ENCODE measurements at regions not wholly inside any gene's neighbourhood (a gene's known extent, or its start where the extent isn't known, plus 50 kb on each side); places are given as distances from the start of the nearest gene placed in this dataset.
"Not testable (repeated sequence)": the region's sequence is repeated elsewhere in the genome, so short reads cannot be mapped to it uniquely, and the experiment has no call there.

DNA sequence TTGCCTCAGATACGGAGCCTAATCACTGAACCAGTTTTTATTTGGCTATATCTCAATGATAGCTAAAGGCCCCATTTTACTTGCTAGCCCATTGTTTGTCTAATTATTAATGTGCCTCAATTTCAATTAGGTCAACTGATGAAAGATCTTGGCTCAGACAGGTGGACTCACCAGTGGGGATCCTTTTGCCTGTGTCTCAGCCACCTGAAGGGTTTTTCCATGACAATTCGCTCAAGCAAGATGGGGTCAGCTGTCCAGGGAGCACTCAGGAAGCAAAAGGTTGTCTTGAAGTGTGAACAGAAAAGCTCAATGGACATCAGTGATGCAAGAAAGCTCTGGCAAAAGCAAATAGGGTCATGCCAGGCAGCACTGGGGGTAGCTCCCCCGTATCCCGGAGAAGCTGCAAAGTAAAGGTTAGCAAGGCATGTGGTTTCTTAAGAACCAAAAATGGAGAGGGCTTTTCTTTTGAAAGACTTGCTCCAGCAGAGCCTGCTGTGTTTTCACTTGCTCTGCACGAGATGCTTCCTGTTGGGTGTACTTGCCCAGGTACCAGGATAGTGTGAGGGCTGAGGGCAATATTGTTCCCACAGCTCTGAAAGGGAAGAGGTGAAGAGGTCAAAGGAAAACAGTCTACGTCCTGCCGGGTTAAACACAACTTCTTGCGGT, 541.2 kb upstream of the CDH5 start:
- DNase-seq, result no peak

DNA sequence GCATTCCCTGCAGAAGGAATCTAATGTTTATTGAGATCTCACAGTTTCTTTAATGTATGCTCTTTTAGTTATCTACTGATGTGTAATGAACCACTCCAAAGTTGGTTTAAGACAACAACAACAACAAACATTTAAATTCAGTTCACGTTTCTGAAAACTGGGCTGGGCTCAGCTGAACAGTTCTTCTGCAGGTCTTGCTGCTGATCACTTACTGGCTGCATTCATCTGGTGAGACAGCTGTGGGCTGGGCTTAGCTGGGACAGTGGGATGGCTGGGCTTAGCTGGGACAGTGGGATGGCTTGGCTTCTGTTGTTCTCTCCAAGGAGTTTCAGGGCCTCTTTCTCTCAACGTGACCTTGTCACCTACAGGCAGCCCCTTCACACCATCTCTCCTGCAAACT, 544.3 kb upstream of the CDH5 start:
- no peak for DNase-seq

GRCh38 chr16:65819136-65819898, 547.2 kb upstream of the CDH5 start:
- no peak for DNase-seq

GRCh38 chr16:65817799-65818198, 548.7 kb upstream of the CDH5 start:
- no peak for DNase-seq

- DNase-seq, result no peak
Observed at GRCh38 chr16:65817066-65817465, 549.4 kb upstream of the CDH5 start.

DNA sequence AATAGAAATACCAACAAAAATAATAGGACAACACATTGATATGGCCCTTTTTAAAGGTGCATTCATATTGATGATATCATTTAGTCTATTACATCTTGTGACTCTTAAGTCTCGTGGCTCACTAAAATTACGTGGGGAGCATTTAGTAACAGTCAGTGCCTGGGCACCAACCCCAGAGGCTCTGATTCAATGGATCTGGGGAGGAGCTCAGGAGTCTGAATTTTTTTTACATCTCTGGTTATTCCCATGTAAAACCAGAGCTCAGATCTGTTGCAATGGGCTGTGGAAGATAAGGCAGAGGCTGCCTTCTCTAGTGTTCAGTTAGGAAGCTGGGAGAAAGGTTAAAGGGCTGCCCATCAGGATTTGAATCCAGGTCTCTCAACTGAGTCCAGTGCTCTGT, 549.9 kb upstream of the CDH5 start:
- no peak for DNase-seq

GRCh38 chr16:65815707-65816106, 550.8 kb upstream of the CDH5 start:
- no peak for DNase-seq

GRCh38 chr16:65813879-65814278, 552.6 kb upstream of the CDH5 start:
- not testable (repeated sequence) for DNase-seq

- no peak for DNase-seq
Observed at GRCh38 chr16:65809627-65810026, 556.9 kb upstream of the CDH5 start.

DNA sequence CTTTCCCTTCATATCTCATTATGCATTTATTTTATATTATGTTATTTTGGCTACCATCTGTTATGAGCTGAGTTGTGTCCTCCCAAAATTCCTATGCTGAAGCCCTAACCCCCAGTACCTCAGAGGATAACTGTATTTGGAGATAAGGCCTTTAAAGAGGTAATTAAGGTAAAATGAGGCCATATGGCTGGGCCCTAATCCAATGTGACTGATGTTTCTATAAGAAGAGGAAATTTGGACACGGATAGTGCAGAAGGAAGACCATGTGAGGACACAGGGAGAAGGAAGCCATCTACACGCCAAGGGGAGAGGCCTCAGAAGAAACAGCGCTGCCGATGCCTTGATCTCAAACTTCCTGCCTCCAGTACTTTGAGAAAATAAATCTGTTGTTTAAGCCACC, 557.7 kb upstream of the CDH5 start:
- DNase-seq, result no peak

DNA sequence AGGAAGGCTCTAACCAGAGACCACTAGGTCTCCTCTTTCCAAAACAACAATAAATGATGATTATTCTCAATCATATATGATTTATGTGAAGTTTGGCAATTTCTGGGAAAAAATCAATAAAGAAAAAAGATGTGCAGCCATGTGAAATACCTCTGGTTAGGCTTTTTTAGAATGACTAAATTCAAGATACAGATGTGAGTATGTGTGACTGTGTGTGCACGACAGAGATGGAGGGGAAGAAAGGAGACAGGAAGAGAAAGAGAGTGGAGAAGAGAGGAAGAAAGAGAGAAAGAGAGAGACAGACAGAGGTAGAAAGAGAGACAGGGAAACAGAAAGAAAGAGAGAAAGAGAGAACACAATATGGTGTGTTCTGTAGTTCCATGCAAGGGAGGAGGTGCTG, 558.6 kb upstream of the CDH5 start:
- DNase-seq, result no peak

DNA sequence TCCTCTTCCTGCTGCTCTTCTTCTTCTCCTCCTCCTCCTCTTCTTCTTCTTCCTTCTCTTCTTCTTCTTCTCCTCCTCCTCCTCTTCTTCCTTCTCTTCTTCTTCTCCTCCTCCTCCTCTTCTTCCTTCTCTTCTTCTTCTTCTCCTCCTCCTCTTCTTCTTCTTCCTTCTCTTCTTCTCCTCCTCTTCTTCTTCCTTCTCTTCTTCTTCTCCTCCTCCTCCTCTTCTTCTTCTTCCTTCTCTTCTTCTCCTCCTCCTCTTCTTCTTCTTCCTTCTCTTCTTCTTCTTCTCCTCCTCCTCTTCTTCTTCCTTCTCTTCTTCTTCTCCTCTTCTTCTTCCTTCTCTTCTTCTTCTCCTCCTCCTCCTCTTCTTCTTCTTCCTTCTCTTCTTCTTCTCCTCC, 560.8 kb upstream of the CDH5 start:
- DNase-seq, result not testable (repeated sequence)

GRCh38 chr16:65796481-65796880, 570.0 kb upstream of the CDH5 start:
- no peak for DNase-seq

- no peak for DNase-seq
Observed at GRCh38 chr16:65794973-65795372, 571.5 kb upstream of the CDH5 start.

- no peak for DNase-seq
Observed at GRCh38 chr16:65793781-65794180, 572.7 kb upstream of the CDH5 start.

GRCh38 chr16:65790768-65791167, 575.7 kb upstream of the CDH5 start:
- no peak for DNase-seq

DNA sequence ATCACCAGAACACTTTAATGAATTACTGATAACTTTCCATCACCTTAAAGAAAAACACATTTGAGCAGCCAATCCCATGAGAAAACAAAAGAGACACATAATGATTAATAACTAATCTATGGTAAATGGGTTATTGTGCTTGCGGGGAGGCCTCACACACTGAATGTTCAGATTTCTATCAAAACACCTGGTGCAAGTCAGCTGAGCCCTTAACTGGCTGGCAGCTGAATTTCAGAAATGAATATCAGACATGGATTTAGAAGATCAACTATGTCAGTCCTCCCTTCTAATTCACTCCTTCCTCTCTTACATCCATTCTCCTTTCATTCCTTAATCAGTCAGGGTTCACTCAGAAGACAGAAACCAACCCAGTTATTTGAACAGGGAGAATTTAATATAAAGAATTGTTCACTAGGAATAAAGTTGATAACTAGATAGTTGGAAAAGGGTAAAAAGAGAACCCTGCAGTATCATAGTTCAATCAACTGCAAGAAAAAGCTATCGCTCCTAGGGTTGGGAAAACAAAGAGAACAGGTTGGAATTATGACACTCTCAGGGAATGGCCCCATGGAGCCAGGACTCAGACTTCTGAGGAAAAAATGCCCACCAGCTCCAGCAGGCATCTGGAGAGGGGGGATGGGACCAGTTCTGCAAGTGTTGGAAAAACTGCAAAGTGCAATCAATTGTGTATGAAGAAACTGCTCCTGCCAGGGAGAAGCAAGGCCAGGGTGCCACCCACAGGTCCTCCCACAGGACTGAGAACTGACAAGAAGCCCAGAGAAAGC, 577.1 kb upstream of the CDH5 start:
- peak; percentile 6 to 20 for DNase-seq

DNA sequence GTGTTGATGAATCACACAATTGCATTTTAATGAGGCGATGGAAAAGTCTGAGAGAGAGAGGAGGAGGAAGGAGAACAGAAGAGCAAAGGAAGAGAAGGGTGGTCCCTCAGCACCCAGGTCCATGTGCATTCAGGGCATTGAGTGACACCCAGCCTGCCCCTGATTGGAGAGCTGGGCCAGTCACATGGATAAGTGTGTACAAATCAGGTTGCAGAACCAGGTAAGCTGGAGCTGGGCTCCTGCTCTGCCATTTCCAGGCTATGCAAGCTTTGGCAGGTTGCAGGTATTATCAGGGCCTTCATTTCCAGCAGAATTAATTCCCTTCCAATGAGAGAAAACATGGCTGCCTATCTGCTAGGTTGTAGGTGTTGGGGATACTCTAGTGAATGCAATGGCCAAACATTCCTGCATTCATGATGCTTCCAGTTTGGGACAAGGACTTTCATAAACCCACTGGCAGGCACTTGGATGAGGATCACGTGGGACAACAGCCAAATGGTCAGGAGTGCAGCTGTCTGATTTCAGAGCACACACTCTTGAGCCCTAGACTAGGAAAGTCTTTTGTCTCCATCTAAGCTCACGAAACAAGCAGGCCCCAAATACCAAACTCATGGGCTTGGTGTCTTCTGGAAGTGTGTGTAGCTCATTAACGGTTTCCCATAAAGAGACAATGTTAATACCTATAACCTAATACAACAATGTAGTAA, 577.9 kb upstream of the CDH5 start:
- no peak for DNase-seq

GRCh38 chr16:65787921-65788320, 578.6 kb upstream of the CDH5 start:
- DNase-seq, result no peak

GRCh38 chr16:65786916-65787315, 579.6 kb upstream of the CDH5 start:
- DNase-seq, result no peak

DNA sequence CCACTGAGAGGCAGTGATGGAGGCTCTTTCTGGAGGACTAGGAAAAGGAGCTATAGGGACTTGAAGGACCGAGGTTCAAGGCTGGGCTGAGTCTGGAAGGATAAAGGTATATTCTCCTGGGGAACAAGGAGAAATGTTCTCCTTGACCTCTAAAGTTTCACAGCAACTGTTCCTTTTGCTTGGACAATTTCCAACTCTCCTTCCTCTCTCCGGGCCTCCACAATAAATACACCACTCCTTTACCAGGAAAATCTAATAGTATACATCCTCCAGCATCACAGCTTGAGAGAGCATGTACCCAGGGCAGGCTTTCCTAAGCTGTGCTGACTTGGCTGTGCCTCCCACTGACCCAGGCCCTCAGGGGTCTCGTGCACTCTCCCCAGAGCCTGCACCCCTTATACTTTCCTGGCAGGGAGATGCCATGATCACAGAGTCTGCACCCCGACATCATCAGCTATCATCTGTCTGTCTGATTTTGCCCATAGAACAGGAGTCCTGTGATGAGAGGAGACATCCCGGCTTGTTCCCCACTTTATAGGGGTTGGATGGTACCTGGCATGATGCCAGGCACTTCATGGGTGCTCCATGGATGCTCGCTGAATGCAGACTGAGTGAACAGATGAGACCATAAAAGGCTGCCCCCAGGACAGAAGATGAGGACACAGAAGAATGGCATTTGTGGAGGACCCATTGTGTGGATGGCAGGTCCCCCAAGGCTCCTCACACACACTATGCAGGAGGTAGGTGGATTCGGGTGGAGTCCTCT, 582.6 kb upstream of the CDH5 start:
- DNase-seq, result no peak
